HT-29 (cell line): ENCODE measurements at regions not wholly inside any gene's neighbourhood (a gene's known extent, or its start where the extent isn't known, plus 50 kb on each side); places are given as distances from the start of the nearest gene placed in this dataset.

Source experiments
- DNase-seq: peaks from one replicate; pipeline ENCODE4 v3.0.0-alpha.2; 2015; ENCODE audit warnings: low spot score

- DNase-seq: no peak
Measured at GRCh38 chr1:230516889-230517288, 90.8 kb upstream of the PGBD5 start.

DNA sequence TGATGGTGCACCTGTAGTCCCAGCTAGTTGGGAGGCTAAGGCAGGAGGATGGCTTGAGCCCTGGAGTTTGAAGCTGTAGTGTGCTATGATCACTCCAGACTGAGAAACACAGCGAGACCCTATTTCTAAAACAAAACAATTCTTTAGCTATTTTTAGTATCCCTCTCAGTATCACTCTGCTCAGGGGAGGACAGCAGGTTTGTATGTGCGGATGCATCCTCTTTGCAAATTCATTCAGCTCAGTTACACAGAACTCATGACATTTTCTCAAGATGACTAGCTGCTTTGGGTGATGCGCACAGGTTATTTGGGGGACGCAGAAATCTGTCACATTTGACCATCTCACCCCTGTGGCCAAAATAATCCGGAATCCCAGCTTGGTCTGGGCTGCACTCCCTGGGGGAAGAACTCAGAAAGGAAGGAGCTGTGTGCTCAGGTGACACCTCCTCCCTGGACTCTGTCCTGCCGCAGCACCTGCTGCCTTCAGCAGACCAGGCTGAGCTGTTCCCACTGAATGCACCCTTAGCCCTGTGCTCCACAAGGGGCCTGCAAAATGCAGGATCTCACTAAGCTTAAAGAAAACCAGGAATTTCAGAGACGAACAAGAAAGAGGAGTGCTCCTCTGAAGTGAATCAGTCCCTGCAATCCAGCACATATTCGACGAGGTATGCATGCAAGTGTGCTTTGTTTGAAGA, 89.5 kb upstream of the PGBD5 start:
- no peak for DNase-seq

- no peak for DNase-seq
Measured at GRCh38 chr1:230510496-230510895, 84.4 kb upstream of the PGBD5 start.

DNA sequence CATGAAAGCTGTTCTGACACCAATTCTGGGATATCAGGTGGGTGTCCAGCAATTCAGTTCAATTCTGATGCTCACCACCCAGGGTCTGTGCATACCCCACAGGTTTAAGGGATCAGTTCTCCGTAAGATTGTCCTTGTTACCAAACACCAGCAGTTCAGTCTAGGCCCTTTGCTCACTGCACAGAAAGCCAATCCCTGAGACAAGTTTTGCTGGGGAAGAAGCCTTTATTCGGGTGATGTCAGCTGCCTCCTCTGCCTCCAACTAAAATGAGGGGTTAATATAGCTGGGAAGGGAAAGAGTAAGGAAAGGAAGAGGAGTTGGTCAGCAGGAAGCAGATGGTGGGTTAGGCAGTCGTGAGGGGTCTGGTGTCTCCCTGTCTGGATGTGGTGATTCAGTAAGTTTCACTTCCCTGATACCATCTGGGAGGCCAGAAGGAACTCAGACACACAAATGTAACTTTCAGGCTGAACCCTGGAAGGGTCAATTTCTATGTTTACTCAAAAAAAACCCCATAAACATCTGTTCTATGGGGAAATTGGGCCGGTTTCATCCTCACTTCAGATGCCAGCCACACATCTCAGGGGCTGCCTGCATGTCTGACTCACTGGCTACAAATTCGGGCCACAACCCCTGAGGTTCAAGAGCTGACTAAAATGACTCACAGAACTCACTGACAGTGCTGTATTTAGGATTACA, 83.3 kb upstream of the PGBD5 start:
- DNase-seq: no peak

GRCh38 chr1:230507666-230508402, 81.7 kb upstream of the PGBD5 start:
- no peak for DNase-seq

DNA sequence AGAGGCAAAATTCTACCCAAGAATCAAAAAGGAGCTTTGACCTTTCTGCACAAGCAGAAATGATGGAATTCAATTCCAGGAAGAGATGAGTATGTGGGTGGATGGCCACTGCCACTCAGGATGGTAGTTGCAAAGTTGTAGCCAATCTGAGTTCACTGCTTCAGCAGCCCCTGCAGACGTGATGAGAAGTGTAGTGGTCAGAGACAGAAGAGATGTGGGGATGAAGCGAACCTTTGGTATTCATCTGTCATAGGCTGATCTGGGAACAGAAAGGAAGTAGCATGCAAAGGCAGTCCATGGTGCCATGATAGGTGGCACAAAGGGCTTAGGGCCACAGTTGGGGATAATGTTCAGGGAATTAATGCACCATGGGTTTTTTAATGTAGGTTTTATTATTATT, 81.1 kb upstream of the PGBD5 start:
- no peak for DNase-seq

DNA sequence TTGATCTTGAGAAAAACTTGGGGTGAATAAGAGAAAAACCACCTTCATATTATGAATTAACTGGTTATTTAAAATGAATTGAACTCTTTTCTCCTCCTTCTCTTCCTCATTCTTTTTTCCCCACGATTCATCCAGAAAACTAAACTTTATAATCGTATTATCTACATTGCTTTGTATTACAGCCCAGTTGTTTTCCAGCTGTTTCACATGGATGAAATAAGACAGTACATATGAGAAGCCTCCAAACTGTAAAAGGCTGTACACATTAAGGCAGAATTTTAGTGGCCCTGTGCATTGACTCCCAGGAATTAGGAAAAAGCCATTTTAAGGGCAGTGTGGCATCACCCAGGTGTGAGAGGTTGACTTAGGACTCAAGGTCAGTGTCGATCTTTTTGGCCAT, 80.3 kb upstream of the PGBD5 start:
- no peak for DNase-seq

DNA sequence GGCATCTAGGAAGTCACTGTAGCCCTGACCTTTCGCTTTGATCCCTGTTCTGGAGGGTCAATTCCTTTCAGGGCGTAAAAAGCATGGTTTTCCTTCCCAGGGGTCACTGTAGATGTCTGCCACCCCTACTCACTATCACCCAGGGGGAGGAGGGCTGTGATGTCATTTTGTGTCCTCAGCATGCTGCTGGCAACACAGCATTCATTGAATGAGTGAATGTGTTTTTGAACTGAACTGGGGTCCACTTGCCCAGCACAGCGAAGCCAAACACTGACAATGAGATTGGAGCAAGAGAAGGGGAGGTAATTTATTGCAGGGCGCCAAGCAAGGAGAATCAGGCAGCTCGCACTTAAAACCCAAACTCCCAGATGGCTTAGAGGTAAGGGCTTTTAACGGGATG, 78.2 kb upstream of the PGBD5 start:
- no peak for DNase-seq

- no peak for DNase-seq
Measured at GRCh38 chr1:230503726-230504125, 77.6 kb upstream of the PGBD5 start.

DNA sequence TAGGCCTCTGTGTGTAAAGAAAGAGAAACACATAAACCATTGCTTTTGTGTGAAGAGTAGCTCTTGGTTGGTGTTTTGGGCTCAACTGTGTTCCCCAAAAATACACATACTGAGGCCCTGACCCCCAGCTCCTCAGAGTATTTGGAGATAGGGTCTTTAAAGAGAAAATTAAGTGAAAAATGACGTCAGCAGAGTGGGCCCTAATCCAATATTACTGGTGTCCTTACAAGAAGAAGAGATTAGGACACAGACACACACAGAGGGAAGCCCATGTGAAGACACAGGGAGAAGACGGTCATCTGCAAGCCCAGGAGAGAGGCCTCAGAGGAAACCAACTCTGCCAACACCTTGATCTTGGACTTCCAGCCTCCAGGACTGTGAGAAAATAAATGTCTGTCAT, 76.9 kb upstream of the PGBD5 start:
- no peak for DNase-seq

DNA sequence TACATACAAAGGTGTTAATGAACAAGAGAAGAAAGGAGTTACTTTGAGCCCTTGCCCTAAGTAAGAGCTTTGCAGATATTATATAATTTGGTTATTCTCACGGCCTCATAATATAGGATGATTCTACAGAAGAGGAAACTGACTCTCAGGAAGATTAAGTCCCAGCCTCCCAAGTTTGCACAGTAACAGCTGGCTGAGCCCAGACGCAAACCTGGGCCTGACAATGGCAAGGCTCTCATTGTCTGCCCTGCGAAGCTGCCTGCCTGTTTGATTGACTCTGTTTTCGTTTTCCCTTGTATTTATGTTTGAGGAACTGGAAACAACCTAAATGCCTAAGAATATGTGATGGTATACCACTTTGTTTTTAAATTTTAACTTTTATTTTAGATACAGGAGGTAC, 76.2 kb upstream of the PGBD5 start:
- DNase-seq: no peak

- no peak for DNase-seq
Measured at GRCh38 chr1:230501849-230502248, 75.7 kb upstream of the PGBD5 start.

GRCh38 chr1:230501242-230501641, 75.1 kb upstream of the PGBD5 start:
- DNase-seq: no peak

GRCh38 chr1:230500063-230500462, 73.9 kb upstream of the PGBD5 start:
- DNase-seq: no peak

GRCh38 chr1:230499496-230499895, 73.4 kb upstream of the PGBD5 start:
- no peak for DNase-seq

GRCh38 chr1:230498704-230499103, 72.6 kb upstream of the PGBD5 start:
- no peak for DNase-seq

- DNase-seq: no peak
Measured at GRCh38 chr1:230496451-230496850, 70.3 kb upstream of the PGBD5 start.

GRCh38 chr1:230495891-230496385, 69.8 kb upstream of the PGBD5 start:
- peak; percentile 5 for DNase-seq

DNA sequence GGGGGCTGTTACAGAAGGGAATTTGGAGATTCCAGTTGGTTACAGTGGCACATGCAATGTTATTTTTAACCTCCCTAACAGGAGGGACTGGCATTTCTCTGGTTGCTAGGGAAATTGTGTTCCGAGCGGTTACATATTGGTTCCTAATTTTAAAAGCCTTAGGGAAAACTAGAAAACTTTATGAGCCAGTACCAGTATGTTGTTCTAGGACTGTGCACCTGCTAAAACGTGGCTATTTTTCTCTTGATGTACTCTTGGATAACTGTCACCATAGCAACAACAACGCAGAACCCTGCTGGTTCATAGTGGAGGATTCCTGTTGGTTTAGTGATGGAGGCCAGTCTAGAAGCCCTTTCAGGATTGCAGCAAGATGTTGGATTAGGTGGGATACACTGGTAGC, 68.9 kb upstream of the PGBD5 start:
- no peak for DNase-seq

GRCh38 chr1:230494514-230494913, 68.4 kb upstream of the PGBD5 start:
- DNase-seq: no peak

DNA sequence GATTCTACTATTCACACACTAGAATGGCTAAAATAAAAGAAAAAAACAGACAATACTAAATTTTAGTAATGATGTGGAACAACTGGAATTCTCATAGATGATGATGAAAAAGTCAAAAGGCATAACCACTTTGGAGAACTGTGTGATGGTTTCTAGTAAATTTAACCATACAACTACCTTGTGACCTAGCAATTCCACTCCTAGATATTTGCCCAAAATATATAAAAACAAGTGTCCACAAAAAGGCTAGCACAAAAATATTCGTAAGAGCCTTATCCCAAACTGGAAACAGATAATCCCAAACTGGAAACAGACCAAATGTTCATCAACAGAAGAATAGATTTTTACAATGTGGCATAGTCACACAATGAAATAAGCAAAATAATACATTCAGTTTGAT, 67.9 kb upstream of the PGBD5 start:
- no peak for DNase-seq

- no peak for DNase-seq
Measured at GRCh38 chr1:230493264-230493663, 67.1 kb upstream of the PGBD5 start.

- no peak for DNase-seq
Measured at GRCh38 chr1:230490436-230490835, 64.3 kb upstream of the PGBD5 start.
